HG03520 (cell line): ENCODE measurements at regions not wholly inside any gene's neighbourhood (a gene's known extent, or its start where the extent isn't known, plus 50 kb on each side); places are given as distances from the start of the nearest gene placed in this dataset.

Experiments used
- ATAC-seq: cut with Tn5 transposase; IDR thresholded peaks from one replicate; pipeline ENCODE4 v1.9.1; 2021; ENCODE audit warnings: mild to moderate bottlenecking, moderate library complexity; ENCODE audit not compliant: unreplicated experiment

GRCh38 chr12:92089559-92089958 lies 56.1 kb downstream of the BTG1 start:
- no peak for ATAC-seq

- no peak for ATAC-seq
Measured at GRCh38 chr12:92088805-92089204, 56.8 kb downstream of the BTG1 start.

GRCh38 chr12:92085736-92086040 lies 60.0 kb downstream of the BTG1 start:
- ATAC-seq: no peak

DNA sequence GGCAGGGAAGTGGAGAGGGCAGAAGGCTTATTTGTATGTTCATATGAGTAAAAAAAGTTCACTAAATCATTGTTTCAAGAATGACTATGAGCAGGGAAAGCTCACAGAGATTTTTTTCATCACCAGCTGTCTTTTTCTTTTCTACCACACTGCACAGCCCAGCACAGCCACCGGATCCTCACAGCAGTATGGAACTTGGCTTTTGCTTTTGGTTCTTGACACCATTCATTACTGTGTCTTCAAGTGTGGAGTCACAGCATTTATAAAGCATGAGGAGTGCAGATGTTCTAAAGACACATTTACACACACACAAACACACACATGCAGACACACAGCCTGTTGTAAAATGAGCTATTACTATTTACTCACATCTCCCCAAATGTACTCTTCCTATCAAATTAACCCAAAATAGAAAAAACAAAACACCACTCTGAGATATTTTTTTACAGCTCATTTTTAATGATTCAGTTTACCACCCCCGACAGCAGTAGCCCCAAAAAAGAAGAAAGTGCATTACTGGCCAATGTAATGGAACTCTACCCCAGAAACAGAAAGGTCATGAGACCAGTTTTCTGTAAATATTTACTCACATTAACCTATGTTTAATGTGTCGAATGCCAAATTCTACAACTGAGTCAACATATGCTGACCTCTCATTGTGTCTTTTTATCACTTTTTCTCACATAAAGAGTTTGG lies 60.5 kb downstream of the BTG1 start:
- peak; percentile 52 for ATAC-seq

DNA sequence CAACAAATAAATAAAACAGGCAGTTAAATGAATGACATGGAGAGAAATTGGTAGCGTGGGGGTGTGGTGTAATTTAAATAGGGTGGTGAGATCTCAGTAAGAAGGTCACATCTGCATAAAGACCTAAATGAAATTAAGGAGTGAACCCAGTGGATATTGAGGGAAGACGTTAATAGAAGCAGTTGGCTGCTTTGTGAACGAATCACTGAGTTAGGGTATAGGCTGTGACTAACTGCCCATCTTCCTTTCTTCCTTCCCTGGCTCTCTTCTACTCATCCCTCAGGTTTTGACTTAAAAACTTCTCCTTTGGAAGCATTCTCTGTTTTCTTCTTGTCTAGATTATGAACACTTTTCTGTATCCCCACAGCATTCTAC lies 64.7 kb downstream of the BTG1 start:
- ATAC-seq: no peak

- ATAC-seq: no peak
Measured at GRCh38 chr12:92079054-92079385, 66.6 kb downstream of the BTG1 start.

GRCh38 chr12:92078167-92079053 lies 67.2 kb downstream of the BTG1 start:
- ATAC-seq: no peak

- ATAC-seq: no peak
Measured at GRCh38 chr12:92077530-92077929, 68.1 kb downstream of the BTG1 start.

DNA sequence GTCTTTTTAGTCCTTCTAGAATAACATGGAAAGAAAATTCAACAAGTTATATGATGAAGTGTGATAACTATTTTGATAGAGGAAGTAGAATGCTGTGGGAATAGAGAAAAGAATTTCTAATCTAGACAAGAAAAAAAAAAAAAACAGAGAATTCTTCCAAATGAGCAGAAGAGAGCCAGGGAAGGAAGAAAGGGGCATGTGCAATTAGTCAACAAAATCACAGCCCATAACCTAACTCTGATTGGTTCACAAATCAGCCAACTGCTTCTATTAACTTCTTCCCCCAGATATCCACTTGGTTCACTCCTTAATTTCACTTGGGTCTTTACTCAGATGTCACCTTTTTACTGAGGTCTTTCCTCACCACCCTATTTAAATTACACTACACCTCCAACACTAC lies 69.5 kb downstream of the BTG1 start:
- ATAC-seq: no peak

- ATAC-seq: no peak
Measured at GRCh38 chr12:92075425-92075914, 70.2 kb downstream of the BTG1 start.

- no peak for ATAC-seq
Measured at GRCh38 chr12:92074889-92075288, 70.8 kb downstream of the BTG1 start.

DNA sequence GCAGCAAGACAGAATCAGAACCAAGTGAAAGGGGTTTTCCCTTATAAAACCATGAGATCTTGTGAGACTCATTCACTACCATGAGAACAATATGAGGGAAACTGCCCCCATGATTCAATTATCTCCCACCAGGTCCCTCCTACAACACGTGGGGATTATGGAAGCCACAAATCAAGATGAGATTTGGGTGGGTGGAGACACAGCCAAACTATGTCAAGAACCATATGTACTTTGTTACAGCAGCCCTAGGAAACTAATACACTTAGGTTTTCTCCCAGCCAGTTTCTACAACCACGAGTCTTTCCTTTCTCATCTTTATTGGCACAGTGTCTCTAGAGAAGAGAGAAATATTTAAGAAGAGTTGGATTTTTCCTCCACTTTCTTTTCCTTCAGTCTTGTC lies 72.6 kb downstream of the BTG1 start:
- ATAC-seq: no peak

DNA sequence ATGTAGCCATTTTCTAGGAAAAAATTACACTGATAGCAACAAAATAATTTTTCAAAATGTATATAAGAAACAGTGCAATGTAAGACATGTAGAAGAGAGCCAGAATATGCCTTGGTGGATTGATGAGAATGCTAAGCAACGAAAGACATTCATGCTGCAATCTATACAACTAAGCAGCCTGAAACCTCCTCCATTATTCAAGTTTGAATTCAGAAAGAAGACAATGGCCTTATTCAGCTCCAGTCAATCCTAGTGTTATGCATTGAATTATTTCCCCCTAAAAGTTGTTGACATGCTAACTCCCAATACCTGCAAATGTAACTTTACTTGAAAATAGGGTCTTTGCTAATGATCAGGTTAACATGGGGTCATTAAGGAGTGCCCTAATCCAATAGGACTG lies 73.5 kb downstream of the BTG1 start:
- no peak for ATAC-seq

- ATAC-seq: no peak
Measured at GRCh38 chr12:92070864-92071445, 74.7 kb downstream of the BTG1 start.

- no peak for ATAC-seq
Measured at GRCh38 chr12:92070054-92070863, 75.4 kb downstream of the BTG1 start.

GRCh38 chr12:92068459-92068858 lies 77.2 kb downstream of the BTG1 start:
- no peak for ATAC-seq

DNA sequence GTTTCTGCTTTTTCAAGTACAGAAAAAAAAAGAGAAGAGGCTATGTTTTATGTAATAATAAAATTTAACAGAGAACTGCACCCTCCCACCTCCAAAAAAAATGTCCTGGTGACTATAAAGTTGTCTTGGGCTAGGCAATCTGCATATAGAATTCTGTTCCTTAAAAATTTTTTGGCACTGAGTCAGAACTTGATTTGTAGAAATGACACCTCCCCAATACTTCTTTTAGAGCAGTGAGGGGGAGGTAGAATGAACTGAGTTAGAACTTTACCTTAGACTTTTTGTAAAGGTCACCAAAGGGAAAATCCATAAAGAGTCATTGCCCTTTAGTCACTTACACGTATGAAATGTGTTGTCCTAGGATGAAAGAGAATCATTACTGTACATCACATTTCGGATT lies 80.0 kb downstream of the BTG1 start:
- no peak for ATAC-seq

GRCh38 chr12:92065018-92065499 lies 80.6 kb downstream of the BTG1 start:
- ATAC-seq: peak; percentile 63

DNA sequence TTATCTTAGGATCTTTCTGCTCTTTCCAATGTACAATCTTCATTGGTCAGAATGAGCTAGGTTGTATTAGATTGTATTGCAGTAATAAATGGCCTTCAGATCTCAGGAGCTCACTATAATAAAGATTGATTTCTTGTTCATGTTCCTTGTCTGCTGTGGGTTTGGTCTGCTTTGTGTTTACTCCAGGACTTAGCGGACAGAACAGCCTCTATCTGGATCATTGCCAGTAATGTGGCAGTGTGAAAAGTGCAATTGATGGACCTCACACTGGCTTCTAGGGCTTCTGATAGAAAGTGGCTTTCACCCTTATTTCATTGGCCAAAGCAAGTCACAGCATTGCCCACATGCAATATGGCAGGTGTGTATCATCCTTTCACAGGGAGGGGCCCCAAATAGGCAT lies 81.2 kb downstream of the BTG1 start:
- no peak for ATAC-seq

- no peak for ATAC-seq
Measured at GRCh38 chr12:92063641-92064040, 82.0 kb downstream of the BTG1 start.
